A204.1 (cell line): ENCODE measurements at regions not wholly inside any gene's neighbourhood (a gene's known extent, or its start where the extent isn't known, plus 50 kb on each side); places are given as distances from the start of the nearest gene placed in this dataset.
A peak's percentile ranks its signal among the peaks of the same experiment; 100 is the strongest.
"Not testable (repeated sequence)": the region's sequence is repeated elsewhere in the genome, so short reads cannot be mapped to it uniquely, and the experiment has no call there.

ENCODE experiments used
- FAIRE-seq: peaks from 2 replicates; lab custom pipeline; 2012; peaks lifted over from hg19 to GRCh38; lab: Jason Lieb, UNC

DNA sequence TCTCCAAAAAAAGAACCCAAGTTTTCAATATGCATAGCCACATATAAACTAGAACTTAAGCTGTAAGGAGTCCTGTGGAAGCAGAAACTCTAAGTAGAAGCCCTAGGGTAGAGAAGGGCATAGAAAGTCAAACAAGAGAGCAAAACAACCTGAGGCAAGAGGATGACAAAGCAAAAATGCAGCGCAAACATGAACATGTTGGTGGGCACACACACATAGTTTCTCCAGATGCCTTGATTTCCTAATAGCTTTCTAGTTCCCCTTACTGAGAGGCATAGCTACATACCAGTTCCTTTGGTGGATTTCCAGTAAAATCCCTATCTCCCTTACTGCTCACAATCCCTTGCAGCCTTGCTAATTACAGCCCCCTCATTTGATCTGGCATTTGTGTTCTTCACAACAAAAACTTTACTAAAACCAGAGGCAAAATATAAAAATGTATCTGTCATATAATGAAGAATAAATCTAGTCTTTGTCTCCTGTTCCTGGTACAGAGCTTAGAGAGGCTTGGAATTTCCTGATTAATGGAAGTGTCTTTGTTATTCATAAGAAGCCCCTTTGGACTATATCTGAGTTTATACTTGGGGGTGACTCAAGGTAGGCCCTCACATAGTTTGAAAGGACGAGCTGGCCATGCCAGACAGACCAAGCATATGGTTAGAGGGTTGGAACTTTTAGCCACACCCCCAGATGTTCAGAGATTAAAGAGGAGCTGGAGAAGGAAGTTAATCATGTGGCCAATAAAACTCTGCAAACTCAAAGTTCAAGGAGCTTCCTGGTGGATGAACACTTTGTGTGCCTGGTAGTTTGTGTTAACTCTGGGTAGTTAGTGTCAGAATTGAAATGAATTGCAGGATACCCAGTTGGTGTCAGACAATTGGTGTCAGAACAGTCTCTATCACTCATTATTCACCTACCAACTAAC lies 52.7 kb upstream of the ZCCHC13 start:
- no peak for FAIRE-seq

DNA sequence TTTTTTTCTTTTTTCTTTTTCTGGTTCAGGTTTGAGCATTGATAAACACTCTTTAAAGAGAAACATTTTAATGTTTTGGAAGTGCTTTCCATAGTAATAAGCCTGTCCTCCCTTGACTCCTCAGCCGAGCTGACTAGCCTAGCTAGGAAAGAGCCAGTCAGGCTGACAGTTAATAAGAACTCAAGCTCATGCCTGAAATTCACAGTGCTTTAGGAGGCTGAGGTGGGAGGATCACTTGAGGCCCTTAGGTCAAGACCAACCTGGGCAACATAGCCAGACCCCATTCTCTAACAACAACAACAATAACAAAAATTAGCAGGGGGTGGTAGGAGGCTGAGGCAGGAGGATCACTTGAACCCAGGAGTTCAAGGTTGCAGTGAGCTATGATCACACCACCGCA lies 53.4 kb upstream of the ZCCHC13 start:
- FAIRE-seq: no peak

DNA sequence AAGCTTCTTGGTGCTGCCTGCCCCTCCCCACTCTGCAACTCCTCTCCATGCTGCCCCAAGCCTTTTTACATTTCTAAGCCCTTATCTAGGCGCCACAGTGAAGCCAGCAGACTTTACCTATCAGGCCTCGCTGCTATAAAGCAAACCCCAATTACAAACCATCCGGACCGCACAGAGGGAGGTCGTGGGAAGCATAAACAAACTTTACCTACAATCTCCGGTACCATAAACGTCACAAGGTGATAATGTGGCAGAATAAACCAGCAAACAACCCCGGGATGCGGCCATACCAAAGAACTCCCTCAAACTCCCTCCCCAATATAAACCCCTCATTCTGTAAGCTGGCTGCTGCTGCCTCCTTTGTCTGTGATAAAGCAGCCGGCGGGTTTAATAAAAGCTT lies 54.0 kb upstream of the ZCCHC13 start:
- FAIRE-seq: no peak

DNA sequence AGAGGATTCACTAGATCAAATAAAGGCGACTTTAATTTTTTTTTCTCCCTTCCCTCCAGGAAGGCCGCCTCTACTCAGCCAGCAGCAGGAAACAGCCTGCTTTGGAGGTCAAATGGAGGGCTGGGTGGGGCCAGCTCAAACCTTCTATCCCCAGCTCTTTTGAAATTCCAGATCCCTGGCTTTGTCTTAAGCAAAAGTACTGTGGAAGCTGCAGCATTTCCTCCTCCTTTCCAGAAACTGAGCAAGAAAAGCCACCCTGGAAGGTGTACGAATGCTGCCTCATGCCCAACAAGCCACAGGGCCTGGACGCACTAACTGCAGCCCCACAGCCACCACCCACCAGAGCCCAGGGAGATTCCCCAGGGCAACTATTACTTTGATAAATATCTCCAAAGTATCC lies 55.1 kb upstream of the ZCCHC13 start:
- FAIRE-seq: no peak

DNA sequence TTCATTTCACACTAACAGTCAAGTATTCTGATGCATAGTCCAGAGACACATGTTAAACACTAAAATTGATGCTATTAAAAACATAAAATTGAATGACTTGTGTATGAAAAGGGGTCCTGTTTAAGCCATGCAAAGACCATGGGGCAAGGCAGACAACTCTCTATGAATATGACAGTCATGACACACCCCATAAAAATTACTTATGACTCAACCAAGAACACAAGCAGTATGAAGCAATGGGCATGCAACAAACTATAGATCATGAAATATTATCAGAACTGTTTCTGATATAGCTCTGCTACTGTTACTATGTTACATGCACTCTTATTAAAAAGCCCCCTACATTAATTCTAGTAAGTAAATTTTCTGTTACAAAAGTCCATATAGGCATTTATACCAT lies 57.5 kb upstream of the ZCCHC13 start:
- FAIRE-seq: no peak

DNA sequence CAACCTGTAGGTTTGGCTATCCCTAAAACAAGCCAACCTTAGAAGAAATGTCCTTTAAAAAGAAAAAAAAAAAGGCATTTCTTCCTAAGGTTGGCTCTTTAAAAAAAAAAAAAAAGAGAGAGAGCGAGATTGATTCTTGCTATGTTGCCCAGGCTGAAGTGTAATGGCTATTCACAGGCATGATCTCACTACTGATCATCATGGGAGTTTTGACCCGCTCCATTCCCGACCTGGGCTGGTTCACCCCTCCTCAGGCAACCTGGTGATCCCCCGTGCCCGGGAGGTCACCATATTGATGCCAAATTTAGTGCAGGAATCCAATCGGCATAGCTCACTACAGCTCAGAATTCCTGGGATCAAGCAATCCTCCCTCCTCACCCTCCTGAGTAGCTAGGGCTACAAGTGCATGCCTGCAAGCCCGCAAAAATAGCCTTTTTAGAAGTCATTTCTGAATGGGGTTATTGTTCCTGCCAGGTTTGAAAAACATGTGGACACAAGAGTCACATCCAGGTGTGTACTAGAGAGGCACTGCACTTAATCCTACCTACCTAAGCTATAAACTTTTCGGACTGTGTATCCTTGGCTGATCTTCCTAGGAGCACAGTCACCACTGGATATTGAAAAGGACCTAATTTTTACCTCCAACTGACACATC lies 61.4 kb upstream of the ZCCHC13 start:
- no peak for FAIRE-seq

DNA sequence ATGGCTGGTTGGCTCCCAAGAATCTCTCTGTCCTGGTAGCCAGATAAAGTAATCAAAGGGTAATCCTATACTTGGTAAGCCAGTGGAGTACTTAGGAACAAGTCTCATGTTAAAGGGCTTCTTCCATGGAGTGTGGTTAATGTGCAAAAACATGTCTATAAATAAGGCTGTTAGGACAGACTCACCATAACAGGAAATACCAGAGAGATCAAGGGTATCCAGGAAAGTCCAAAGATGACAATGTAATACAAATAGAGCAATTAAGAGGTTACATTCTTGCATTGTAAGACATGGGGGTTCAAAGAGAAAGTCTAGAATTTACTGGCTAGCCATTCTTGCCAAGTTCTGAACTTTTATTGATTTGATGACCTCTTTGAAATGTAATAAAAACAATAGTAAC lies 61.9 kb upstream of the ZCCHC13 start:
- no peak for FAIRE-seq

DNA sequence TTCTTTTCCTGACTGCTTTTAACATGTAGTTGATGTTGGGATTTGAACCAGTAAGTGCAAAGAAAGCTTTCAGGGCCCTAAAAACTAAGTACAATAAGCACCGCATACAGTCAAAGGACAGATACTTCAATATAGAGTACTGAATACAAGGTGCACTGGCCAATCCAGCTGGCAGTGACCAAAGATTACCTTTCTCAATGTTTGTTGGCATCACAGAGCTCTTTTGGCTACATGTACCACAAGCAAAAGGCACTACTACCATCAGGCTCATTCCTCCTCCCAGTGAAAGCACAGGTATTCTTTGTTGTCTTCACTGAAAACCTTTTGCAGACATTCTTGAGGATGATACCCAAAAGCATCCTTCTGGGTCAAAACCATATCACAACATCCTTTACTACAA lies 65.2 kb upstream of the ZCCHC13 start:
- no peak for FAIRE-seq

DNA sequence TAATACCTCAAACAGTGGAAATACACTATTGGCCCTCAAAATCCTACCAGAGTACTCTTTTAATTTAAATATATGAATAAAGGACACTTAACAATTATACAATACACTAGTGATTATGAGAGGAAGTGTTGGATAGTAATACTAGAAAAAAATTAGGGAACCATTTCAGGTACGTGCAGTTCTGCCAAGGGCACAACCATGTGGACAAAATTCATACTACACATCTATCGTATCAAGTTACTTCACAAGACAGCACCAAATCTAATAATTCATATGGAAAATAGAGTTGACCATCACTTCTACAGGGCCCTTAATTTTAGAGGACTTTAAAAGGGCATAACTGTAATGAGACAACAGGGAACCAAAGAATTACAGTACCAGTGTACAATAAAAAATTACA lies 69.2 kb upstream of the ZCCHC13 start:
- no peak for FAIRE-seq

DNA sequence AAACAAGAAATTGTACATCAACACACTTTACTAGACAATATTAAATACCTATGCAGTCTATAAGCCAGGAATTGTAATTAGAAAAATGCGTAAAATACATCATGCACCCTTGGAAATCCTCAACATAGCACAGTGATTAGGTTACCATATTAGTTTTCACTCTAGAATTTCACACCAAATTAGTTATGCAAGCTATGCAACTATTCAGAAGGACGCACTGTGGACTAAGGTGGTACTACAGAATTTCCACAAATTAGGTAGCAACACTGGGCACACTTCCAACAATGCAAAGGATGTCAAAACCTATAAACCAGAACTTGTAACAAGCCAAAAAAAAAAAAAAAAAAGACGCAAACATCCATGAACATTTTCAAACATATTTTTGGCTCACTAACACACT lies 71.1 kb upstream of the ZCCHC13 start:
- no peak for FAIRE-seq

DNA sequence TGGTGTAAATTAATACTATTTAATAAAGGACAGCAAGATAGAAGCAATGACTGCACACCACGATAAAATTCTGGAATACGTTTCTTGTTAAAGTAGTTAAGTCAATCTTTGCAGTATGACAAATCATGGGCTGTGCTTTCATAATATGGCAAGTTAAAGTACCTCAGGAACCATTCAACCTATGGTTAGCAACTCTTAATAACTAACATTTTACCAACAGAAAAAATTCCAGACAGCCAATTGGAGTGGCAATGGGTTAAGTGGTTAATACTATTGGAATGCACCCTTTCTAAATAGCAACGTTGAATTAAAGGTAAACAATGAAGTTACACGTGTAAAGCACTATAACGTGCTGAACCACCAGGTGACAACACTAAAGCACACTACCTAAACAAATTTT lies 72.4 kb upstream of the ZCCHC13 start:
- no peak for FAIRE-seq

DNA sequence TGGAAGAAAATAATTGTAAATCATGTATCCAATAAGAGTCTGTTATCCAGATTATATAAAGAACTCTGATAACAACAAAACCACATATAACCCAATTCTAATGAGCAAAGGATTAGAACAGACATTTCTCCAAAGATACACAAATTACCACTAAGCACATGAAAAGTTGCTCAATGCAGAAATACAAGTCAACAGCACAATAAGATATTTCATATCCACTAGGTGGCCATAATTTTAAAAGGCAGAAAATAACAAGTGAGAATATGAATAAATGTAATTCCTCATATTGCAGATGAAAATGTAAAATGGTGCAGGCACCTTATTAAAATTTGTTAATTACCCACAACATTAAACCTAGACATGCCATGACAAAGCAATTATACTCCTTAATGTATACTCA lies 73.9 kb upstream of the ZCCHC13 start:
- no peak for FAIRE-seq

DNA sequence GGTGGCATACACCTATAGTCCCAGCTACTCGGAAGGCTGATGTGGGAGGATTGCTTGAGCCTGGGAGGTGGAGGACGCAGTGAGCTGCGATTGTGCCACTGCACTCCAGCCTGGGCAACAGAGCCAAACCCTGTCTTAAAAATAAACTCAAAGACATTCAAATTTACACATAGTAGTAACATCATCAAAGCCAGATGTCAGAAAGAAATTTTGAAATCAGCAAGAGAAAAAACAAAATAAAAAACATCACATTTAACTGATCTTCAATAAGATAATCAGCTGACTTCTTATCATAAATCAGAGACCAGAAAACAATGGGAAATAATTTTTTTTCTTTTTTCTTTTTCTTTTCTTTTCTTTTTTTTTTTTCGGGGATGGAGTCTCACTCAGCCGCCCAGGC lies 78.9 kb upstream of the ZCCHC13 start:
- FAIRE-seq: no peak

DNA sequence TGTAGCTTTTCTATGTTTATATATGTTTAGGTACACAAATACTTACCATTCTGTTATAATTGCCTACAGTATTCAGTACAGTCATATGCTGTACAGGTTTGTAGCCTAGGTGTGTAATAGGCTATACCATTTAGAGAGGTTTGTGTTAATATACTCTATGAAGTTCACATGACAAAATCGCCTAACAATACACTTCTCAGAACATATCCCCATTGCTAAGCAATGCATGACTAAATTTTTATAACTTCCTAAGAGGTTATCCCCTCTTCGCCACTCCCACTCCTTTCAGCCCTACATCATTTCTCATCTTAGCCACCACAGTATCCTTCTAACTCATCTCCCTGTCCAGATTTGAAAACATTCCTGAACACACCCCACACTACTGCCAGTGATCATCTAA lies 83.7 kb upstream of the ZCCHC13 start:
- no peak for FAIRE-seq

DNA sequence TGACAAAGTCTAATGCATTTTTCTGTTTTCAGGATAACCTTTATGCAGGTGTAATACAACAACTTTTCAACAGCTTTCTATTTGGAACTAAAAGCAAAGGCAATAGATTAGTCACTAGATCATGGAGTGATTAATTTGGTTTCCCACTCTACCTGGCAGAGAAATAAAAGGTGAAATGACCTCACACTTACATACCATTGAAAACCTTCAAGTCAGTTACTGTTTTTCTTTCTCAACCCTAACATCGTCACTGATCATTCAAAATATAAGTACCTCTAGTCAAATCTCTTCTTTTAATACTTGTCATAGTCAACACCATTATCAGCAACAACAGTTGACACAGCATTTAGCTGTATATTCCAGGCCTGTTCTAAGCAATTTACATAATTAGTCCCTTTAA lies 85.1 kb upstream of the ZCCHC13 start:
- FAIRE-seq: no peak

DNA sequence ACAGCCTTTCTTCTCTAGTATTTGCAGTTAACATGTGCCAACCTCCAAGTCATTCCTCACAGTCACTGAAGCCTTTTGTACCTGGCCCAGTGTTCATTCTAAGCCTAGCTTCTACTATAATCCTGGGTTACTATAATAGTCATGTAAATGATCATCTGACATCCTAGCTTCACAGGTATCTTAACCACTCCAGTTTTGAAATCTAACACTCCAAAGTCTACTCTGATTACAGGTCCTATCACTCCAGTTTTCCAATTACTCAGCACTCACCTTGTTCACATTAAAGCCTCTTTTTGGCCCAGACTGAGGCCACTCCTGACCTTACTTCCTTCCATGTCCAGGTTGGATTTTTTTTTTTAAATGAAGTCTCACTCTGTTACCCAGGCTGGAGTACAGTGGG lies 87.6 kb upstream of the ZCCHC13 start:
- no peak for FAIRE-seq

DNA sequence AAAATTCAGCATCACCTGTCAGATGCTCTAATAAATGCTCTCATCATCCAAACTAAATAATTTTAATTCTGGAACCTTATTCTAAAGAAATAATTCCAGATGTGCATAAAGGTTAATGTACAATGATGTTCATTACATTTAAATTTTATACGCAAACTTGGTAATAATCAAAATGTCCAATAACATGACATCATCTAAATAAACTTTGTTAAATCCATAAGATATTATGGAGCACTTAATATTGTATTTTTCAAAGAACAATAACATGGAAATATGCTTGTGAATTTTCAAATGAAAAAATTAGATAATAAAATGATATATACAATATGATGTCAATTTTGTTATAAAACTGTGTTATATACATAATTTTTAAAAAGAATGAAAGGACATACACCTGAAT lies 92.1 kb upstream of the ZCCHC13 start:
- peak; percentile 90 for FAIRE-seq

DNA sequence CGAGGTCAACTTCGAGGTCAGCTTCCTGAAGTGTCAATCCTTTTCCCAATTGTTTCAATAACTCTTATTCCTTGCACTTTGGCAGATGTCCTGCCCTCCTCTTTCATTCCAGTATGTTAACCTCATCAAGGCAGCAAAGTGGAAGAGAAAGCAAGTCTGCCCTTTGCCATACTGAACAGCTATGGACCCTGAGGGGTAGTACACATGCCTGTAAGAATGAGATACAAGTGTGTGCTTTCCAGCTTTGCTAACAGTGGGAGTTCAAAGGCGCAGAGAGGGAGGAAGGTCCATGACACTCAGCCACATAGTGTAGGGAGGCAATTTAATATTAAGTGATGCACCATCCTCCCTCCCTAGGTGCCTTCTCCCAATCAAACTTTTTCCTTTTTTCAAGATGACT lies 96.4 kb upstream of the ZCCHC13 start:
- FAIRE-seq: no peak

DNA sequence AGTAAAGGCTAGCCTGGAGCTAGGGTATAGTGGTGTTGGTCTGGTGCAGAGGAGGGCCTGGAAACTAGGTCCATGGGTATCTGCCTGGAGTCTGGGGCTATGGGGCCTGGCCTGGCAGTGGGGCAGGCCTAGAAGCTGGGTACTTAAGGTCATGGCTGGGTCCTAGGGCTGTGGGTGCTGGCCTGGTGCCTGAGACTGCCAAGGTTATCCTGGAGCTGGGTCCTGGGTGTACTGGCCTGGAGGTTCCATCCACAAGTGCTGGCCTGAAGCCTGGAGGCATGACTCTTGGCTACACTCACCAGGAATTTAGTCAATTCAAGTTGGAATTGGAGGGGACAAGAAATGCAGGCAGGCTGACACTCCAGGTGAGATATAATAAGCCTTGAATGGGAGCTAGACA lies 108.4 kb upstream of the ZCCHC13 start:
- no peak for FAIRE-seq

DNA sequence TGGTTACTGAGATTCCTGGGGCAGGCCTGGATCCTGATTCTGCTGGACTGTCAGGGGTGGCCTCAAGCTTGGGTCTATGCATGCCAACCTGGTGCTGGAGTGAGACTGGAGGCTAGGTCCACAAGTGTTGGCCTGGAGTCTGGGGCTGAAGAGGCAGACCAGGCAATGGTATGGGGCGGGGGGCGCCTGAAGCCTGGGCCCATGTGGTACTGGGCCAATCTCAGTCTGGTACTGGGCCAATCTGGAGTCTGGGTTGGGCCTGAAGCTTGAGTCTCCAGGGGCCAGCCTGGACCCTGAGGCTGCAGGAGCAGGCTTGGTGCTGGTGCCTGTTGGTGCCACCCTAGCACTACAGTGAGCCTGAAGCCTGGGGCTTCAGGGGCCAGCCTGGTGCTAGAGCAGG lies 108.9 kb upstream of the ZCCHC13 start:
- no peak for FAIRE-seq

DNA sequence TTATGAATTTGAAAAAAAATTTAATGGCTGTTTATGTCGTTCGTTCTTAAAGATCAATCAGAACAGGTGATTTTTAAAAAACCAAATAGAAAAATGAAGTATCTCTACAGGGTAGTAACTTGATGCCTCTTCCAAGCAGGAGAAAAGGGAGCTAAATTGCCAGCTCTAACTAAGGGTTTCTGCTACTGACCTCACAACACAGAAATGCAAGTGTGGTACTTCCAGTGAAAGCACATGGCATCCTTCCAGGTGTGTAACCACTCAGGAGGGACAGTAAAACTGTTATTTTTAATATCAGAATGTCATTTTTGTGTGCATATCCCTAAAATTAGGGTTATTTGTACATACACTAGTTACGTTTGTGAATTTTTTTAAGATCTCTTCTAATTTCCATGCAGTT lies 116.8 kb upstream of the ZCCHC13 start:
- no peak for FAIRE-seq

DNA sequence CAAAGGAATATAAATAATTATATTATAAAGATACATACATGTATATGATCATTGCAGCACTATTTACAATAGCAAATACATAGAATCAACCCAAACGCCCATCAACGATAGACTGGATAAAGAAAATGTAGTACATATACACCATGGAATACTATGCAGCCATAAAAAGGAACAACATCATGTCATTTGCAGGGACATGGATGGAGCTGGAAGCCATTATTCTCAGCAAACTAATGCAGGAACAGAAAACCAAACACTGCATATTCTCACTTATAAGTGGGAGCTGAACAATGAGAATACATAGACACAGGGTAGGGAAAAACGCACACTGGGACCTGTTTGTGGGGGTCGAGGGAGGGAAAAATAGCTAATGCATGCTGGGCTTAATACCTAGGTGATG lies 120.9 kb upstream of the ZCCHC13 start:
- not testable (repeated sequence) for FAIRE-seq

DNA sequence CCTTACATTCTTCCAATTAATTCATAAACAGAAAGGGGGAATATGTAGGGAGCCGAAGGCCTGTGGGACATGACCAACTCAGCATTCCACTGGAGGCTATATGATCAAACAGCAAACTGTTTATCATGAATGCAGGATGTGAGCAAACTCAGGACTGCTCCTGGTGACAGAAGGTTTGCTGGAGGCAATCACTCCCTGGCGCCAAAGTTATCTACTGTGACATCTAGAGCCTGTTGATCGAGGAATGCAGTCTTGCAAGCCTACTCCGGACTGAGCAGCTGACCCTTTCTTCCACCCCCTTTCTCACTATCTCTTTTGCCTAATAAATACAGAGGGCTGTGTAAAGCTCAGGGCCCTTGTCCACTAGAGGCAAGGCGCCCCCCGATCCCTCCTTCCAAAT lies 122.0 kb upstream of the ZCCHC13 start:
- not testable (repeated sequence) for FAIRE-seq

DNA sequence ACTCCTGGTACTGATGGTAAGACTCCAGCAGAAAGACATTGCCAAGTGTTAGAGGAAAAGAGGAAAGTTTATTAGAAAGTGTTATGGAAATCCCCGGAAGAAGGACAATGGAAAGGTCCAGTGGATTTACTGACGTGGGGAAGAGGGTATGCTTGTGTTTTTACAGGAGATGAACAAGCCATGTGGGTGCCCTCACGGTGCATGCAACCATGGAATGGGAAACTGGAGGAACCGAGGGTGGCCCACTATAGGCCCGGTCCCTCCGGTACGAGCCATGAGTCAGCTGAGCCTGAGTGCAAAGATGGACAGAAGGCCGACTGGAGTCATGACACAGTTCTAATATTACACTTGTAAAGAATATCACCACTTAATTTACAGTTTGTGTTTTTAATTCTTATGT lies 123.3 kb upstream of the ZCCHC13 start:
- no peak for FAIRE-seq
